NCI-H526 treated with DMSO at 0.1 percent for 48 hours (cell line): ENCODE measurements at regions not wholly inside any gene's neighbourhood (a gene's known extent, or its start where the extent isn't known, plus 50 kb on each side); places are given as distances from the start of the nearest gene placed in this dataset.
"Not testable (repeated sequence)": the region's sequence is repeated elsewhere in the genome, so short reads cannot be mapped to it uniquely, and the experiment has no call there.

Experiments used
- DNase-seq: peaks from one replicate; lab custom pipeline; 2025; lab: John Stamatoyannopoulos, UW

DNA sequence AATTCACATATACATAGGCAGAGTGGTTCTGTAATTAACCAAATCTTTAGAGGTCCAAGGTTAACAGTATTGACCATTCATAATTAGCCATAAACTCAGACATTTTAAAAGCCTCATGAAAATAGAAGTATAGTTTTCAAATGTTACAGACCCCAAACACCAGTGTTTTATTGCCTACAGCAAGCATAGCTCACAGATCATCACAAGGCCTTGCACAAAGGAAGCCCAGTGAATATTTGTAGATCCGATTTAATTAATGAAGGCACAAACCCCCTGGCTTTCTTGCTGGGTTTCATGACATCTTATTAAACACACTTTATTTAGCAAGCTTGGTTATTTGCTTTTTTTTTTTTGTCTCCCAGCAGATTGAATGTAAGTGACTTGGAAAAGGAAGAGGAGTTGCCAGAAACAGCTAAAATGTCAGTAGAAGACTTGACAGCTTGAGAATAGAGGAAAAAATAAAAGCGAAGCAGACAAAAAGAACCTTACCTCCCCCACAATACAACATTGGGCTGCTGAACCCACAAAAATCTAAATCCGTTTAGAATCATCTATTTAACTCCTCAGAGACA, 283.9 kb upstream of the TNC start:
- no peak for DNase-seq

DNA sequence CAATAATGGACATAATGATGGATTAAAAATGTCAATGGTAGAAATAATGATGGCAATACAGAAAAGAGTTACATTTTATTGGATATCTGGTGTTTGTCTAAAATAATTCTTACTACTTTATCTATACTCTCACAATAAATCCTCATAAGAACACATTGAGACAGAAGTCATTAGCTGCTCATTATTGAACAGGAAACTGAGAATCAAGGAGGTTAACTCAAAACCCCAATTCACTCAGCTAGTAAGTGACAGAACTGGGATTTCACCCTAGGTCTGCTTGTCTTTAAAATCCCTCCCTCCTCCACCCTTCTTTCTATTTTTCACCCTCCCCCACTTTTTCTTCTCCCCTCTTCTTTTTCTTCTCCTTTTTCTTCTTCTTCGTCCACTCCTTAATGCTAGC, 285.8 kb upstream of the TNC start:
- no peak for DNase-seq

GRCh38 chr9:115404311-115404710, 286.4 kb upstream of the TNC start:
- DNase-seq, result no peak

GRCh38 chr9:115411516-115411915, 293.6 kb upstream of the TNC start:
- DNase-seq, result no peak

DNA sequence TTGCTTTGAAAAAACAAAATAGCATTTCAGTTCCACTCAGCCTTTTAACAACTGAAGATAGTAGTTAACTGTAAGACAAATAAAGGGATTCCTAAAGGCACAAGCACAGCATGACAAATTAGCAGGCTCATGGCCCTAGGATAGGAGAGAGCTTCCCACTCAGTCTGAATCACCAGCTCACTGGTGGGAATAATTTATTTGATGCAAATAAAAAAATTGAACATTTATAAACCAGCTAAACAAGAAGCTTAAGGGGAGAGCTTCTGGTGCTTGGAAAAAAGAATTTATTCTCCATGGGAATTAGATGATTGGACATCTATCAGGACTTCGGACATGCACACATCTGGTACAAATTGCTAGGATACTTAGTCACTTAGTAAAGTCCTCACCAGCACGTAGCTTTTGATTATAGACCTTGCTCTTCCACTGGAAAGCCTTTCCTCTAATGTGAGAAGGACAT, 294.1 kb upstream of the TNC start:
- DNase-seq, result no peak

- DNase-seq, result no peak
Measured at GRCh38 chr9:115412656-115413055, 294.7 kb upstream of the TNC start.

DNA sequence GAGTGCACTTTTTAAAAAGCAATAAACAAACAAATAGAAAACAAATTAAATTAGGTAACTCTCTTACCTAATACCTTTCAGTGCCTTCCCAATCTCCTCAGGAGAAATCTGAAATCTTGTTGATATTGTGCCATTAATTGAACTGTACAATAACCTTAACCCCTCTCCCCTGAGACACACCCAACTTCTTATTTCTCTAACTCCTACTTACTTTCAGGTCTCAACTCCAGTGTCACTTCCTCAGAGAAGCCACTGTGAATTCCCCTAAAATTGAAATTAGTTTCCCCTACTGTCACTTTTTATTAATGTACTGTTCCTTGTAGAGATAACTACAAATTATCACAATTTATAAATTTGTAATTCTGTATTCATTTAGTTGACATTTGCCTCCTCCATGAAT, 295.3 kb upstream of the TNC start:
- no peak for DNase-seq

DNA sequence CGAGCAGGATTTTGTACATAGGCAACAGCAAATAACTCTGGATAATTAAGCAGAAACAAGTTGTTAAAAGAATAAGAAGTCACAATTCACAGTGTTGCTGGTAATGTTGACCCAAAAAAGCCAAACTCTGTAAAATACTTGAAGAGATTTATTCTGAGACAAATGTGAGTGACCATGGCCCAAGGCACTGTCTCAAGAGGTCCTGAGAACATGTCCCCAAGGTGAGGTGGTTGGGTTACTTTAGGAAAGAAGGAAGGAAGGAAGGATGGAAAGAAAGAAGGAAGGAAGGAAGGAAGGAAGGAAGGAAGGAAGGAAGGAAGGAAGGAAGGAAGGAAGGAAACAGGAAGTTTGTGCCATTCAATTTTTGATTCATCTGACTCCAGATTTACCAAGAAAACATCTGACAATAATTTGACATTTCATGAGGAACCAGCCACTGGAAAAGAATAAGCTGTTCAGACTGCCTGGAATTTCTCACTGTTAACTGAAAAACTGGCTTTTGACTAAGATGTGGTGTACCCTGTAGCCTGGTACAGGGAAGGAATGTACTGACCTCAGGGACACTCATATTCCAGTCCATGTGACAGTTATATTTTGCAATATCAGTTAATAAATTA, 295.9 kb upstream of the TNC start:
- no peak for DNase-seq

DNA sequence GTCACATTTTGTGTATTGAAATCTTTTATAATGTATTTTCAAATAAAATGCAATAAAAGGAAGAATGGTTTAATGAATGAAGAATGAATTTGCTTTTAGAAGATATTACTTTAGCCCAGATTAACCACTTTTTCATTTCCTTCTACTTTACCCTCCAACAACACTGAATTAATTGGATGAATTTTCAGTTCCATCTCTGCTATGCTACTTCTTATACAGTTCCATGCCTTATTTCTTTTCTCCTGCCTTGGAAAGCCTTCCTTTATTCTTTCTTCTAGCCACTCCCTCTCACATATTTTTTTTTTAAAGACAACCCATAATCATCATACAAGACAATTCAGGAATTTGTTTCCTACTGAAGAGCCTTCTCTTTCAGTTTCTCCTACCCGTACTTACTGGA, 296.6 kb upstream of the TNC start:
- DNase-seq, result no peak

- no peak for DNase-seq
Measured at GRCh38 chr9:115415450-115415849, 297.5 kb upstream of the TNC start.

GRCh38 chr9:115416299-115416698, 298.3 kb upstream of the TNC start:
- no peak for DNase-seq

DNA sequence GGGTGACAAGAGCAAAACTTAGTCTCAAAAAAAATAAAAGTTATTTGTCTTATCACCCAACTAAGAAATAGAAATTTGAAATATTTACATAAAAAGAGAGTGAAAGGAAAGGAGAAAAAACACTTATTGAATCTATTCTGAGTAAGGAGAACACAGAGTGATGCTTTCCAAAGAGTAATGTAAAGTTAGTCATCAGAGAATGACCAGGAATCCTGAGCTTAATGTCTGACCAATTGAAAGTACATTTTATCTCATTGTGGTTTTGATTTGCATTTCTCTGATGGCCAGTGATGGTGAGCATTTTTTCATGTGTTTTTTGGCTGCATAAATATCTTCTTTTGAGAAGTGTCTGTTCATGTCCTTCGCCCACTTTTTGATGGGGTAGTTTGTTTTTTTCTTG, 300.2 kb upstream of the TNC start:
- not testable (repeated sequence) for DNase-seq

DNA sequence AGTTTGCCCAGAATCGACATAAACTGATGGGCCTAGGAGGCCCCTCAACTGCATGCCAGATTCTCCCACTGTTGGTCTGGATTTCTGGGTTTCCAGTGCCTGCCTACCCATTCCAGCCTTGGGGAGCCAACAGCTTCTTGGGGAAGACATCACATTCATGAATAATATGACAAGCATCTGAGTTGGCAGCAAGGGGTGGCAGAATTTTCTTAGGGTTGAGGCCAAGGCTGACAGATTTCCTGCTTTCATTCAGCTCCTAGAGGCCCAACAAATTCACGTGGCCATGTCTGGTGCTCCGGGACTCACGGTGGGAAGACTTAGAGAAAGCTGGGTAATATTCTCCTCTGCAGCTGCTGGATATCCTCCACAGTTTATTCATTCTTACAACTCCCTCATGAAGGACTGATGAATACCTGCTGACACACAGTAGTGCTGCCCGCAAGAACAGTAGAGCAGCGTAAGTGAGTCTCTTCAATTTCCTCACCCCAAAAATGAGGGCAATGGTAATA, 305.0 kb upstream of the TNC start:
- no peak for DNase-seq

DNA sequence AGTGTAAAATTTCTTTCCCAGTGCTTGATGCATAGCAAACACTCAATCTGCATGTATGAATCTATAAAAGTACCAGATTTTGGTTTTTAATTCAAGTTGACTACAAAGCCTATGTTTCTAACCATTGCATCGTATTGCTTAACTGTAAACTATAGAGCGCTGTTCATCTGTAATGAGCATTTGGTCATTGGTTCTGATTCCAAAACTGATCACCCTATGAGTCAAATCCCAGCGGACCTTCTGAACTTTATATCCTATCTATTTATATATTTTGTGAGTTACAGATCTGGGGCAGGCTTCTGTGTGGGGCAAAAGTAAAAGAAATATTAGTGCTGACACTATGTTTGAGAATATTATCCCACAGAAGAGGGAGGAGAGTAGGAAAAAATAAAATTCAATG, 305.7 kb upstream of the TNC start:
- DNase-seq, result no peak

DNA sequence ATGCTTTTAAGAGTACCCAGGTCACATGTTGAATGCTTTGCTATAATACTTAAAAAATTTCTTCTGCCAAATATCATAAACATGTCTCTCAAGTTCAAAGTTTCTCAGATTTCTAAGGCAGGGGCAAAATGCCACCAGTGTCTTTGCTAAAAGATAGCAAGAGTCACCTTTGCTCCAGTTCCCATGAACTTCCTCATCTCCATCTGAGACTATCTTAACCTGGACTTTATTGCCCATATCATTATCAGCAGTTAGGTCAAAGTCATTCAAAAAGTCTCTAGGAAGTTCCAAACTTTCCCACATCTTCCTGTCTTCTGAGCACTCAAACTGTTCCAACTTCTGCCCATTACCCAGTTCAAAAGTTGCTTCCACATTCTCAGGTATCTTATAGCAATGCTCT, 307.6 kb upstream of the TNC start:
- no peak for DNase-seq

- DNase-seq, result no peak
Measured at GRCh38 chr9:115437418-115437817, 319.5 kb upstream of the TNC start.

DNA sequence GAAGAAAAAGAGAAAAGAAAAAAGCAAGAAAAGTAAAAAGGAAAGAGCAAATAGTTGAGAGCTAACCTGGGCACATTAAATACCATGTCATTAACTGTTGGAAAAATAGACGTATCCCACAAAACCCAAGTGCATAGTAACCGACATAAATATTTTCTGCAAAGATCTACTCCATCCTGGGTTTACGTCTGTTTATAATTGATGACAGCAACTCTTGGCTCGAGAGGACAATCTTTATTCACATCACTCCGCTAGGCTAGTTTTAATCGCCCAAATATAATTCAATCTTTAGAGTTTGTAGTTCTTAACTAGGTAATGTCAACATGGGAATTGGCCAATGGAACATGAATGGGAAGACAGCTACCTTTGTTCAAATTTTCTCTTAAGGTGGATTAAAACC, 321.7 kb upstream of the TNC start:
- DNase-seq, result no peak

GRCh38 chr9:115442054-115442453, 324.1 kb upstream of the TNC start:
- no peak for DNase-seq

DNA sequence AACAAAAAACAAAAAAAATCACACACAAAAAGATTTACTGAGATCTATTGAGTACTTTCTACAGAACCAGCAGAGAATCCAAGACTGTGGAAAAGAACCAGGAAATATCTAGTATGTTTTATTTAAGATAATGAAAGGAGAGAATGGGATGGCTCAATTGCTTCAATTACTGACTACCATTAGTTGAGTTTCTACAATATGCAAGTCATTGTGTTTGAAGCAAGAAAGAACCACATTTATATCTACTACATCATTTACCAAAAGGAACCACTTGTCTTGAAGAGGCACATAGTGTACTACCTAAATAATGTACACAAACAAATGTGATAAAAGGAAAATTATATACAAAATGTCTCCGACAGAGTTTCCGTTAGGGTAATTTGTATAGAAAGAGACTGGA, 325.9 kb upstream of the TNC start:
- DNase-seq, result no peak

DNA sequence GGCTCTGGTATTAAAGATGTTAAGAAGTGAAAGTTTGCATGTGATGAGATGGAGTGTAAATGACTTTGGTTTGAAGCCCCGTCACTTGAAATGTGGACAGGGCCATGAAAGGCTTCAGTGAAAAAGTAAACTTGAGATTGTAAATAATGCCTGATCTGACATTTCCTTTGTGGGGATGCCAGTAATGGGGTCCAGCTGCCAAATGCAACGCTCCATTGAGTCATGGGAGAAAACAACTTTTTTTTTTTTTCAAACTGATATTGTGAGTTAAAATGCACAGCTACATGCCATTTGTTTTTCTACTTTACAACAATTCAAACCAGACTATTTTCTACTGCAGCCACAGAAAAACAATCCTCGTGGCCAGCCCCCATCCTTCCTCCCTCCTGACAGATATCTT, 327.0 kb upstream of the TNC start:
- DNase-seq, result no peak

DNA sequence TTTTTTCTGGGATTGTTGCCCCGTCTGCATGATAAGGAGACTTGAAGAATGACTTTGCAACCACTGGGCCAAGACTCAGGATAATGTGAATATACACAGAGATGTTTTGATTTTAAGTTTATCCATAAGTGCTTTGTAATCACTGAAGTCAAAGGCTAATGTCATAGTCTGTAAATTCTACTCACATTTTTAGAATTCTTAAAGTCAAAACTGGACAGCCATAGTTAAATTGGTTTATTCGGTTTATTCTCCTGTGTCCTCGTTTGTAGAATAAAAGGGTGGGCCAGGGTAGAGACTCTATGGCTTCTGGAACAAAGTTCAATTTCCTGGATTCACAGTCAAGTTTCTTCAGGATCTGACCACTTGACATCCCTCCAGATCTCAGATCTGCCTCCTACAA, 327.7 kb upstream of the TNC start:
- DNase-seq, result no peak

GRCh38 chr9:115456515-115456914, 338.6 kb upstream of the TNC start:
- DNase-seq, result no peak

- no peak for DNase-seq
Measured at GRCh38 chr9:115461280-115461679, 343.3 kb upstream of the TNC start.

DNA sequence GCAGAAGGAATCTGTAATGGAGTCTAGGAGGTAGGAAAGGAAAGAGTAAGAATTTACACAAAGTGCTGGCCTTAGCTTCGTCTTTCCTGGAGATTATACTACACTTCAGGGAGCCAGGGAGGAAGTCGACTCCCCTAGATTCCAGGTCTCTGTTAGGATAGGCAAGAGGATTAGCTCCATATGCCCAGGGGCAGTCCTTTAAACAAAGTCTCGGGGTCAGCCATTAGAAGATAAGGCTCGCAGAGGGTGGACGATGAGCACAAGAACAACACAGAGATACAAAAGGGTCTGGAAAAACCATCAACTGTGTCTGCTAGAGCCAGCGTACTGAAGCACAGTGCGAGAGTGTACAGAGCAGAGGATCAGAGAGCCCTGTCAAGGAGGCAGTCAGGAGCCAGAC, 344.7 kb upstream of the TNC start:
- no peak for DNase-seq
